ENCODE measurements at regions not wholly inside any gene's neighbourhood (a gene's known extent, or its start where the extent isn't known, plus 50 kb on each side); places are given as distances from the start of the nearest gene placed in this dataset.

- Histone ChIP-seq H3K9me3 (ENCODE audit: control insufficient read depth in 4 of 4, low read length in 3 of 4) (no peaks in the 10 kb centered on the region), H3K27ac (ENCODE audit: low read depth in 1 of 2, low read length in 2 of 2) (no peak overlapping the region)
Observed at GRCh38 chr7:22952306-22953015, 61.5 kb downstream of the HYCC1 start.

More at GRCh38 chr7:22952306-22953015, 61.5 kb downstream of the HYCC1 start:
- no peak for DNase-seq (ENCODE audit: low spot score)
- H3K27me3 ChIP-seq (ENCODE audit: control insufficient read depth in 4 of 4, insufficient read depth in 4 of 4, low read length in 3 of 4) = no peaks in the 10 kb centered on the region
- TF ChIP-seq MAX (IDR thresholded peaks at IDR 0.05) (no peak), TAF1 (conservative IDR thresholded peaks at IDR 0.05) (no peak), RAD21 (IDR thresholded peaks at IDR 0.05) (no peak), GABPA (IDR thresholded peaks at IDR 0.05 in 1 of 2, conservative IDR thresholded peaks at IDR 0.05 in 1 of 2) (no peak), HNF4G (IDR thresholded peaks at IDR 0.05) (no peak), JUND (IDR thresholded peaks at IDR 0.05) (no peak), NR2F2 (IDR thresholded peaks at IDR 0.05) (no peak), FOXA1 (IDR thresholded peaks at IDR 0.05) (no peak), YY1 (IDR thresholded peaks at IDR 0.05) (no peak), RXRA (IDR thresholded peaks at IDR 0.05) (no peak), REST (IDR thresholded peaks at IDR 0.05) (no peak), HNF4A (conservative IDR thresholded peaks at IDR 0.05) (no peak)
- TF ChIP-seq, protein P1, sequence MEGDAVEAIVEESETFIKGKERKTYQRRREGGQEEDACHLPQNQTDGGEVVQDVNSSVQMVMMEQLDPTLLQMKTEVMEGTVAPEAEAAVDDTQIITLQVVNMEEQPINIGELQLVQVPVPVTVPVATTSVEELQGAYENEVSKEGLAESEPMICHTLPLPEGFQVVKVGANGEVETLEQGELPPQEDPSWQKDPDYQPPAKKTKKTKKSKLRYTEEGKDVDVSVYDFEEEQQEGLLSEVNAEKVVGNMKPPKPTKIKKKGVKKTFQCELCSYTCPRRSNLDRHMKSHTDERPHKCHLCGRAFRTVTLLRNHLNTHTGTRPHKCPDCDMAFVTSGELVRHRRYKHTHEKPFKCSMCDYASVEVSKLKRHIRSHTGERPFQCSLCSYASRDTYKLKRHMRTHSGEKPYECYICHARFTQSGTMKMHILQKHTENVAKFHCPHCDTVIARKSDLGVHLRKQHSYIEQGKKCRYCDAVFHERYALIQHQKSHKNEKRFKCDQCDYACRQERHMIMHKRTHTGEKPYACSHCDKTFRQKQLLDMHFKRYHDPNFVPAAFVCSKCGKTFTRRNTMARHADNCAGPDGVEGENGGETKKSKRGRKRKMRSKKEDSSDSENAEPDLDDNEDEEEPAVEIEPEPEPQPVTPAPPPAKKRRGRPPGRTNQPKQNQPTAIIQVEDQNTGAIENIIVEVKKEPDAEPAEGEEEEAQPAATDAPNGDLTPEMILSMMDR (IDR thresholded peaks at IDR 0.05; ENCODE audit: low read depth, low read length, missing input control) = no peak
- TF ChIP-seq, protein P2, sequence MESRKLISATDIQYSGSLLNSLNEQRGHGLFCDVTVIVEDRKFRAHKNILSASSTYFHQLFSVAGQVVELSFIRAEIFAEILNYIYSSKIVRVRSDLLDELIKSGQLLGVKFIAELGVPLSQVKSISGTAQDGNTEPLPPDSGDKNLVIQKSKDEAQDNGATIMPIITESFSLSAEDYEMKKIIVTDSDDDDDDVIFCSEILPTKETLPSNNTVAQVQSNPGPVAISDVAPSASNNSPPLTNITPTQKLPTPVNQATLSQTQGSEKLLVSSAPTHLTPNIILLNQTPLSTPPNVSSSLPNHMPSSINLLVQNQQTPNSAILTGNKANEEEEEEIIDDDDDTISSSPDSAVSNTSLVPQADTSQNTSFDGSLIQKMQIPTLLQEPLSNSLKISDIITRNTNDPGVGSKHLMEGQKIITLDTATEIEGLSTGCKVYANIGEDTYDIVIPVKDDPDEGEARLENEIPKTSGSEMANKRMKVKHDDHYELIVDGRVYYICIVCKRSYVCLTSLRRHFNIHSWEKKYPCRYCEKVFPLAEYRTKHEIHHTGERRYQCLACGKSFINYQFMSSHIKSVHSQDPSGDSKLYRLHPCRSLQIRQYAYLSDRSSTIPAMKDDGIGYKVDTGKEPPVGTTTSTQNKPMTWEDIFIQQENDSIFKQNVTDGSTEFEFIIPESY (IDR thresholded peaks at IDR 0.05) = no peak
- TF ChIP-seq, protein P3, sequence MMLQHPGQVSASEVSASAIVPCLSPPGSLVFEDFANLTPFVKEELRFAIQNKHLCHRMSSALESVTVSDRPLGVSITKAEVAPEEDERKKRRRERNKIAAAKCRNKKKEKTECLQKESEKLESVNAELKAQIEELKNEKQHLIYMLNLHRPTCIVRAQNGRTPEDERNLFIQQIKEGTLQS (IDR thresholded peaks at IDR 0.05) = no peak
- H3K9ac ChIP-seq (ENCODE audit: low read depth in 1 of 2, low read length in 2 of 2) = no peak overlapping the region
- whole genome bisulfite sequencing = 87% methylated on average over 4 of the region's 4 CpGs
- H3K36me3 ChIP-seq (ENCODE audit: control insufficient read depth in 4 of 4, insufficient read depth in 3 of 4, low read depth in 1 of 4, low read length in 3 of 4) = peaks cover 0 to 2% (median 0%) of the 10 kb centered on the region in 4 donors
- H3K4me1 ChIP-seq (ENCODE audit: control insufficient read depth in 4 of 4, insufficient read depth in 4 of 4, low read length in 3 of 4) = peaks cover 1 to 10% (median 6%) of the 10 kb centered on the region in 4 donors
- H3K4me3 ChIP-seq (ENCODE audit: low read depth in 1 of 3, low read length in 3 of 3) = no peak overlapping the region

All from liver (tissue), 8 donors.